Activated CD8-positive, alpha-beta memory T cell treated with anti-CD3 and anti-CD28 coated beads, Interleukin-2, amount 50 U/mL, for 48 hours (primary cell): ENCODE measurements at regions not wholly inside any gene's neighbourhood (a gene's known extent, or its start where the extent isn't known, plus 50 kb on each side); places are given as distances from the start of the nearest gene placed in this dataset.
A peak's percentile ranks its signal among the peaks of the same experiment; 100 is the strongest.
"Not testable (repeated sequence)": the region's sequence is repeated elsewhere in the genome, so short reads cannot be mapped to it uniquely, and the experiment has no call there.

Experiments
- DNase-seq: peaks from one replicate; pipeline ENCODE4 v3.0.0-alpha.2; 2020

DNA sequence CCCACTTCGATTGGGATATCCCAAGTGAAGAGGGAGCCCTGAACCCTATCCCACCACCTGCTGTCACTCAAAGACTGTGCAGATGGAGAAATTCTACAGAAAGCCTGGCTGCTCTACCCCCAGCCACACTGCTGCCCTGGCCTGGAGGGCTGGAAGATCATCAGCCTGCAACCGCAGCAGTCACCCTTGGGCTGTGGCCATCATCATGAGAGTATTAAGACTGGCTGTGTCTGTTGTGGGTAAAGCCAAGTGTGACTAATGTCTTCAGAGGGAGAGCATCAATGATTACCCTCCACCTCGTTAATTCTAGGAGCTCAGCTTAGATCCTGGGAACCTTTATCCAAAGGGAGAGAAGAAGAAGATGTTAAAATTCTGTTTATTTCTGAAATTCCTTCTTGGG lies 221.5 kb downstream of the TFCP2L1 start:
- no peak for DNase-seq

DNA sequence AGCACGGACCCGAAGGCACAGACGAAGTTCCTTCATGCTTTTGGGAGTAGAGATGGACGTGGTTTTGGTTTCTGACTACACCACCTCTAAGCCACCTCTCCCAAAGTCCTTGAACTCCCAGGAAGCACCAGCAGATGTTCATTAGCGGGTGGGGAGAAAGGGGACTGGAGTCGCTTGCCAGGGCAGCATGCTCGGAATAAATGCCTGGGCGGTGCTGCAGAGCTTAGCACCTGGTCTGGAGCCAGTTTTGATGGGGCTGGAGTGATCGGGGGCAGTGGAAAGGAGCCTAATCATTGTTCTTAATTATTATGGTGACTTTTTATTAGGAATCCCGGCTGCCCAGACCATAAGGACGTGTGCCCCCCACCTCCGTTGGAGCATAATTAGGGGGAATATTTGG lies 220.8 kb downstream of the TFCP2L1 start:
- DNase-seq, result no peak

DNA sequence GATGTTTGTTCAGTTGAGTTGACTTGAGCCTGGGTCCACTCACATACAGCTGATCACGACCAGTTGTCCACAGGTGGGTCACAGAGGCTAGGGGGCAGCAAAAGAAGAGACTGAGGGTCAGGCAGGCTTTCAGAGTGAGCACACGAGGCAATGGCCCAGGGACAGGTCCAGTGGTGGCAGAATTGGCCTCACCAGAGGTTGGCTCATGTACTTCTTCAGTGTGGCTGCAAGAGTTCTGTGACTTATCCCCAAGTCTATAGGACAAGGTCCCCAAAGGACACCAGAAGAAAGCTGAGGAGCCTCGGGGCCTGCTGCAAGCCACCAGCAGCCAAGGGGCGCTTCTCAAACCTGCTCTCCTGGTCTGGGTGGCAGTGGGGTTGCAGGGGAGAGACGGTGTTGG lies 219.8 kb downstream of the TFCP2L1 start:
- no peak for DNase-seq

DNA sequence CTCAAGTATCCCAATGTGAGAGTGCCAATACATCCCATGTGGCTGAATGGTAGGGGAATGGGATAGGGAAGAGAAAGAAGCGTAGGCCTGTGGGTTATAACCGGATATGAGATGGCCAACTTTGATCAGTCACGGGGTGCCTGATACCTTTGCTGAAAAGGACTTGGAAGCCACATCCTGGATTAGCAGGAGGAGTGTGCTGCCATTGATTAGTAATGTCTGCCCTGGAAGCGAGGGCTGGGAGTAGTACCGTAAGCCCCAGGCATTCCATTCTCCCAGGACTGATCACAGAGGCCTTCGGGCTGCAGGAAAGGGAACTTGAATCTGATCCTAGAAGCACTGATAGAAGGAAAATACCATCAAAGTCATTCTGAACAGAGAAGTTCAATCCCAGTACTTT lies 218.5 kb downstream of the TFCP2L1 start:
- no peak for DNase-seq

DNA sequence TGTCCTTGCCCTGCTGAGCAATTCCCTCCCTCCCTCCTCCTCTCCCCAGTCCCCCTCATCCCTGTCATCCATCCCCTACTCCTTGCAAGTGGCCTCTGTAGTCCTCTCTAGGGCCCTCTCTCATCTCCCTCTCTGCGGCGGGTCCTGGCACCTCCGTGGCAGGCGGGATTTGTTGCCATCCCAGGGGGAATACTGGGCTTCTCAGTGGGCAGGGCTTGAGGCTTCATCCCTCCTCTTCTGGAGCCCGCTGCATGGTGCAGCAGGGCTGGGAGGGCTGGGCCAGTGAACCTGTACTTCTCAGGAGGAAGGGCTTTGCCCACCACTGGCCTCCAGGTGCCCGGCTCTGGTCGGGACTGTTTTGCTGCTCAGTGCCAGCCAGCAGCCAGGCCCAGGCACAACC lies 216.2 kb downstream of the TFCP2L1 start:
- no peak for DNase-seq

DNA sequence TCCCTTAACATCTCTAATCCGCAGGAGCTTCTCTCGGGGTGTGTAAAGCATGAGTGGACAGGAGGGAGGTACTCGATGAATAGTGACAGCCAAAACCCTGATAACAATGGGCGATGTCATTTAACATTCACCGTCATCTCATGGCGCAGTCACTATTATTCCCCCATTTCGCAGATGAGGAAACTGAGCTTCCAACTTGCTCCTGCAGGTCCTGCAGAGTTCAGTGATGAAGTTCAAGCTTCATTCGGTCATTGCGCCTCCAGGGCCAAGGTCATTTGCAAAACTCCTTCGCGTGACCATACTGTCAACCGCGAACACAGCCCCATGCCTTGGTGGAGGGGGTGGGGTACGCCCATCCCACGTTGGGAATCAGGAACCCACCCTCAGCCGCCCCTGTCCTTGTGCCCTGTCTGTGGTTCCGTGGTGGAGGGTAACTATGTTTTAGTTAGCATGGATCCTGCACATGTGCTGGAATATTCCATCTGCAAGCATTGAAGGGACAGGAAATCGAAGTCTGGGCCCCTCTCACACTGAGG lies 215.5 kb downstream of the TFCP2L1 start:
- DNase-seq, result no peak

DNA sequence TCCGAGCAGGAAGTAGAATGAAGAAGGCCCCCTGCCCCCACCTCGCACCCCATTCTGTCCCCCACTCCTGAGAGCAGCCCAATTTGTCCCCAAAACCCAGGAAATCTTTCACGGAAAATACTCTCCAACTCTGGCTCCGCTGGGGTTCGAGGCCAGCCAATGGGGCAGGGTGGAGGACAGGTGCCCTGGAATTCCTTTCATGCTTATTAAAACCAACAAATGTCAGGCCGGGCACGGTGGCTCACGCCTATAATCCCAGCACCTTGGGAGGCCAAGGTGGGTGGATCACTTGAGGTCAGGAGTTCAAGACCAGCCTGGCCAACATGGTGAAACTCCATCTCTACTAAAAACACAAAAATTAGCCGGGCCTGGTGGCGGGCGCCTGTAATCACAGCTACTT lies 214.9 kb downstream of the TFCP2L1 start:
- DNase-seq, result not testable (repeated sequence)

DNA sequence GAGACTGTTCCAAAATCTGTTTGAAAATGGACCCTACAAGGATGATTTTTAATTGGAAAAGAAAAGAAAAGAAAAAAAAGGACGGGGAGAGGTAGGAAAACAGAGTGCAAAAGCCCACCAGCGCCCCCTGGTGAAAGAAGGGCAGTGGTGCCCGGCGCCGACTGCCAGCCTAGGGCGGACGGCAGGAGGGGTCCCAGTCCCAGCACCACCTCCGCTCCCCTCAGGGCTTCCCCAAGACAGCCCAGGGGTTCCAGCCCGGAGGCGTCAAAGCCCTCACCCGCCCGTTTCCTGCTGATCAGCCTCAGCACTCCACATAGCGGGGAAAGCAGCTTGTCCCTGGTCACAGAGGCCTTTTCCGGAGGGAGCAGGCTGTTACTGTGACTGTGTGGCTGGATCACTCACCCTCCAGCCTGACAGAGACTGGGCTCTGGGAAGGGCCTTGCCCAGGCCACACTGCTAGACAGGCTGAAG lies 213.9 kb downstream of the TFCP2L1 start:
- peak; percentile 90 for DNase-seq

DNA sequence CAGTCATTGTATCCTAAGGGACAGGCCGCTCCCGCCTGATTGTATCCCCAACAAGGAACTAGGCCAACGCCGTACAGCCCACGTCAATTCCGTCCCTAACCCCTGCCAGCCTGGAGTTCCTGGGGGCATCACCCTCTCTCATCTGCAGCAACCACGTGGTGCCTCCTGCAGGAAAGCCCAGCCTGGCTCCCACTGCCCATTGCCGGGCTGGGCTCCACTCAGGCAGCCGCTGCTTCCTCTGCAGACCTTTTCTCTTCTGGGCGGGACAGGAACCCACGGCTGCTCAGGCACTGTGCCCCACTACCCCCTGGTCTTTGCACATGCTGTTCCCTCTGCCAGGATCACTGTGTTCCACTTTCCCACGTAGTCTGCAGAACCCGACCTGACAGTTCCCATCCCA lies 212.2 kb downstream of the TFCP2L1 start:
- no peak for DNase-seq

DNA sequence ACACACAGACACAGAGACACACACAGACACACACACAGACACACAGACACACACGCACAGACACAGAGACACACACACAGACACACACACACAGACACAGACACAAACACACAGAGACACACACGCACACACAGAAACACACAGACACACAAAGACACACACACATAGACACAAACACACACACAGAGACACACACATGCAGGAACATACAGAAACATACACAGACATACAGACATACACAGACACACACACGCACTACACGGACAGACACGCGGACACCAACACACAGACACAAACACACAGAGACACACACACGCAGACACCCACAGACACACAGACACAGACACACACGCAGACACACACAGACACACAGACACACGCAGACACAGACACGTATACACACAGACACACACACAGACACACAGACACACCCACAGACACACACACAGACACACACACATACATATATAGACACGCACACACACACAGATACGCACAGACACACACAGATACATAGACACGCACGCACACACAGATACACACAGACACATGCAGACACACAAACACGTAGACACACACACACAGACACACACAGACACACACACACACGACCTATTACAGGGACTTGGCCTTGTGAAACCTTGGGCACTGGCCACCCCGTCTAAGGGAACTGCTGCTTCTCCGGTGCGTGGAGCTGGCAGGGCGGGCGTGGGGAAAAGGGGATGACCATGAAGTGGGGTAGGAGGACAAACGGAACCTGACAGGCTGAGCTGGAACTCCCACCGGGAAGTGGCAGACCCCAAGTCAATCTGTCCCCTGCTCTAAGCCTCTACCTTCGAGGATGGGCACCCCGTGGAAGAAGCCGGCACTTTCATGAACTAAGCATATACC lies 211.4 kb downstream of the TFCP2L1 start:
- DNase-seq, result no peak

DNA sequence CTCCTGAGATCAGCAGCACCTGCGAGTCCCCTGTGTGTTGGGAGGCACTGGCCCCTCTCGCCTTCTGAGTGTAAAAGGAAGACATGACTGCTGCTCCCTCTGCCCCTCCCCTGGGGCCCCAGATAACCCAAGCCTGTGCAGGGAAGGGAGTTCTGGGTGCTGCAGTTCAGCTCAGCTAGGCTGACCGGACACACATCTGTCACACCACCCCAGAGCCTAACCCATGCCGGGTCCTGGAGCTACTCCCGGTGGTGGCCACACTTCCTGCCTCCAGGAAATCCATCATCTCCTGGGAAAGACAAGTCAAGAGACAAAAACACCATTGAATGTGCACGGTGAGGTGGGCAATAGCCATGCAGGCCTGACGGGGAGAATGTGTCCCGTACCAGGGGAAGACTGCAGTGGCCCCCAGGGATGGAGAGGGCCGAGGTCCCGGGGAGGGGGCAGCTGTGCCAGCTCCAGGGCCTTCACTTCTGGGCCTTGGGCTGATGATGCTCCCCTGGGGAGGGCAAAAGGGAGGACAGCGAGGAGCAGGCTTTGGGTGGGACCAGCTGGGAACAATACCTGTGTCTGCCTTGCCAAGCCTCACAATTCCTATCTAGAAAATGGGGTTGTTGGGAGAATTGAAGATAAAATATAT lies 210.6 kb downstream of the TFCP2L1 start:
- peak; percentile 57 for DNase-seq

DNA sequence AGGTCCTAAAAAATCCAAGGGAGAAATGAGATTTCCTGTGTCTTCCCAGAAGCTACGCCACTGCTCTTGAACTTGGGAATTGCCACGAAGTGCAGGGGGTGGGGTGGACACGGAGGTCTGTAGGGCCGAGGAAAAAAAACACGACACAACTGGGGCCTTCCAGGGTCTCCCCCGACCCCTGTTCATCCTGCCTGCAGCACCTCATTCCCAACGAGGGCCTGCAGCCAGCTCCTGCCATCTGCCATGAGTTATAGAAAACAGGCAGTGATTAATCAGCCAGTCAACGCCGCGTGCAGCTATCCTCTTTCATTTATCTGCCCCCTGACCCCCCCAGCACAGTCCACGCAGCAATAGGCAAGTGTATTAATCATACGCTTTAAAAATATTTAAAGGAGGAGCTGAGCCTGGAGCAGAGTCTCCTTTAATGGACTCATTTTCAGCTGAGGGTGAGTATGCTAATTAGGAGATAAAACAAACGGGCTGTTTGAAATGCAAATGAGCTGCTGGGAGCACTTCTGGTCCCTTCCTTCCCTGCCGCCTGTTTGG lies 209.9 kb downstream of the TFCP2L1 start:
- peak; percentile 80 for DNase-seq

DNA sequence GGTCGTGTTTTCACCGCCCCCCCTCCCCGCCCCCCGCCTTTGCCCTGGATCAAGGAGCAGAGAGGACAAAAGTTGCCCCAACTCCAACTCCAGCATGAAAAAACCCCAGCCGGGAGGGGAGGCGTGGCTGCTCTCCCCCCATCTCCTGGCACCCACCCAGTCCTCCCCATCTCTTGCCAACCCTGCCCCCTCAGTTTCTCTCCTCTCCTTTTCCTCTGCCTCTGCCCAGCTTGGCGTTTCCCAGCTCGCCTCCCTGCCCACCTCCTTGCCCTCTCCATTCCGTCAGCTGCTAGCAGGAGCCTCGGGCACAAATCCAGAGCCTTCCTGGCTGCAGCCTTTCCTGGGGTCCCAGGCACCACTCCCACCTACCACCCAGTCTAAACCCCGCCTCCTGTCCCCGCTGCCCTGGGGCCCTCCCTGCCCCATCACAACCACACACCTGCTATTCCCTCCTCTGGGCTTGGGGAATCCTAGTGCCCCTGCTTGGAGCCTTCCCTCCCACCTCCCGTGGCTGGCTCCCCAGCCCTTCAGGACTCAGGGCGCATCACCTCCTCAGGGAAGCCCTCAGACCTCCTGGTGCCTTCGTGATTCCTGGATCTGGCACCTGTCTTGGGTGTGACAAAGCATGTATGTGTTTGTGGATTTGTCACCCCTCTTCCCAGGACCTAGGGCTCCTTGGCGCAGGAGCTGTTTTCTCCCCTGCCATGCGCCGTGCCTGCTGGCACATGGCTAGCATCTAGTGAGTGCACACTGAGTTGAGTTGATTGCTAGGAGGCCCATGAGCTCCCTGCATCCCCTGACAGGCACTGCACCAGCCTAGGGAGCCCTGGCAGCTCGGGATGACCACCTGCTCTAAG lies 209.1 kb downstream of the TFCP2L1 start:
- DNase-seq, result no peak

DNA sequence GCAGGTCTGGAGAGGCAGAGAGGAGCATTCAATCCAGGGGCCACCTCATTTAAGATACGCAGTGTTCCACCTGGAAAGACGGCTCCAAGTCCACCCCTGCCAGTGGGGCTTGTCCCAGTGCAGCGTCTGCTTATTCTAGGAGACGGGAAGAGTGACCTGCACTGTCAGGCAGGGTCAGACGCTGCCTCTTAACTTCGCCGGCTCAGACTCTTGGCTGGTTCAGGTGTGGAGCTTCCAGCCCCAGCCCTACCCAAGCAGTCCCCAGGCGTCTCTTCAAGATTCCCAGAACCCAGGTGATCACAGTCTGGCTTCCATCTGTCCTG lies 208.5 kb downstream of the TFCP2L1 start:
- no peak for DNase-seq

DNA sequence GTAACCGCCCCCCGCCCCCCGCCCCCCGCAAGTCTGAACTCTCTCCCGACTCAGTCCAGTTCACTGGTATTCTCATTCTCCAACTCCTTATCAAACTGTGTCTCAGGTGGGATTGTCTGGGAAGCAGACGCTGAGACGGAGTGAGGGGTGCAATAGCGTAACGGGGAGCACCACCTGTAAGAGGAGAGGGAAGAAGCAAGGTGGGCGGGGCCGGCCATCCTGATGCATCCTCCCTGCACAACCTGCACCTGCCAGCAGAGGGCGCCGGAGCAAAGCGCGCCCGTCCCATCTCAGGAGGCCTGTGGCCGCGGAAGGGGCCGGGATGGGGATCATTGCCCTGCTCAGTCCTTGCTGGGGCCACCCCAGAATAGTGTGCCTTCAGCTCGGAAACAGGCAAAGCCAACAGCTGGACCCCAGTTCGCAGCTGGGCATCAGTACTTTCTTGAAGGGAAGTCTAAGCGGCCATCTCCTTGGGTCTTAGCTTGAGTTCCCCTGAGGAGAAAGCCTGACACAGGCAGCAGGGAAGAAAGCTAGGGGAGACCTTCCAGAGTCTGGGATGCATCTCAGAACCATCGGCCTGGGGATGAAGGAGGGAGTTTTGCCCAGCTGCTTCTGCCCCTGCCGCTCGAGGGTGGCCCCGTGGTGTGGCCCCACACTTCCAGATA lies 208.0 kb downstream of the TFCP2L1 start:
- DNase-seq, result peak; percentile 92

DNA sequence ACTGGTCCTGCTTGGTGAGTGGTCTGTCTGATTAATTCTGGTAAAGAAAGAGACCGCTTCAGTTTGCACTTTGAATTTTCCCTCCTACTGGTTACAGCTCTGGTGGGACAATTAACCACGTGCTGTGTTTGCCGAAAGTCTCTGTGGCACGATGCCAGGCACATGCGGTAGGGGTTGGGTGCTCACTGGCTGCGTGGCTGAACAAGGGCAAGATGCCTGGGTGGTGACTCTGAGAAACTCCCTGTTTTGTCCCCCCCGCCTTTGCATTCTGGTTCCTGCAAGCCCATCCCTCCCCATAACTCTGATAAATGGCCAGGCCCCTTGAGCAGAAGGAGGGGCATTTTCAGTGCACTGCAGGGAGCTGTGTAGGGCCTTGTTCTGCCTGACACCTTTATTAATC lies 206.1 kb downstream of the TFCP2L1 start:
- no peak for DNase-seq

DNA sequence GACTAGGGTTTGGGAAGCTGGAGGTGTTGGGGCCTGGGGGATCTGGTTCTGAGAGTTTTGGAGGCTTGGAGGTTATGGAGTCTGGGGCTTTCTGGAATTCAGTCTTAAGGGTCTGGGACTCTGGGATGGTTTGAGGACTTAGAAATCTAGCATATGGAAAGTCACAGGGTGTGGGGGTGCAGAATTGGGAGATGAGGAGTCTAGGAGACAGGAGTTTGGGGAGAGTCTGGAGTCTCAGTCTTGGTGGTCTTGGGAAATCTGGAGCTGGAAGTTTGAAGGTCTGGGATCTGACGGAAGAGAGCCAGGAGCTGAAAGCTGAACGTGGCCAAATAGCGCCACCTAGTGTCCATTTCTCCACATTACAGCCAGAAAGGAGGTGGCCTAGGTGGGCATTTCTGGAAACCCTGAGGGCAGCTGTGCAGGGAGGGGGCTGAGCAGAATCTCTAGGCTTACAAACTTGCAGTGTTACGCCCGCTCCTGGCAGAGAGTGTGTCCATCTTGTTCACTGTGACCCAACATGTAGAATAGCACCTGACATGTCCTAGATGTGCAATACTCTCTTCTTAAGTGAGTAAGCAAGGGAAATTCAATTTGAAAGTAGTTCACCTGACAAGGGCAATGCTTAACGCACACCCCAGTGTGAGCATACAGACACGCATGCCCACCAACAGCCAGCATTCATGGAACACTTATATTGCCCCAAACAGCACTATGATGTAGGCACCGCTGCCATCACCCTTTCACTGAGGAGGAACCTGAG lies 204.8 kb downstream of the TFCP2L1 start:
- DNase-seq, result peak; percentile 82

DNA sequence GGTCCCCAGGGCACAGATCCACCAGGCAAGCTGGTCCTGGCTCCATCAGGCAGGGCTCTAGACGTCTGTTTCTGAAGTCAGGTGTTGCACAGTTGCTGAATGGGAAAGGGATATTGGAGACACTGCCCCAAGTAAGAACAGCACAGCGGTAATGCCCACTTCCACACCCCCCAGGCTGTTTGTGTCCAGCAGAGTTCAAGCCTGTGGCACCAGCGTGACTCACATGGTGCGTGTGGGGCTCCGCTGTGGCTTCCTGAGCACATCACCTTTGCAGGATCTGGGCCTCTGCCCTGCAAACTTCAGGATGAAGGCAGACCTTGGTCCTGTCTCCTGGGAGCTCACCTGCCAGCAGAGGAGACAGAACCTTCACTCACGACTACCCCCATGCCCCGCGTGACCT lies 203.3 kb downstream of the TFCP2L1 start:
- no peak for DNase-seq

DNA sequence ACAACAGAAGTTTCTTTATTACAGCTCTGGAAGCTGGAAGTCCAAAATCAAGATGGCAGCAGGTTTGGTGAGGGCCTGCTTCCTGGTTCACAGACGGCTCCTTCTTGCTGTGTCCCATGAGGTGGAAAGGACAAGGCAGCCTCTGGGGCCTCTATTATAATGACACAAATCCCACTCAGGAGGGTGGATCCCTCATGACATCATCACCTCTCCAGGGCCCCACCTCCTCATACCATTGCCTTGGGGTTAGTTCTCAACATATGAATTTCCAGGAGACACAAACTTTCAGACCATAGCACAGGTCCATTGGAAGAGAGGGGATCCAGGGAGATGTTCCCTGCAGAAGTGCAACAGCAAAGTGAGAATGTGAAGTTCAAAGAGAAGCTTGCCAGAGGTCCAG lies 202.8 kb downstream of the TFCP2L1 start:
- no peak for DNase-seq

DNA sequence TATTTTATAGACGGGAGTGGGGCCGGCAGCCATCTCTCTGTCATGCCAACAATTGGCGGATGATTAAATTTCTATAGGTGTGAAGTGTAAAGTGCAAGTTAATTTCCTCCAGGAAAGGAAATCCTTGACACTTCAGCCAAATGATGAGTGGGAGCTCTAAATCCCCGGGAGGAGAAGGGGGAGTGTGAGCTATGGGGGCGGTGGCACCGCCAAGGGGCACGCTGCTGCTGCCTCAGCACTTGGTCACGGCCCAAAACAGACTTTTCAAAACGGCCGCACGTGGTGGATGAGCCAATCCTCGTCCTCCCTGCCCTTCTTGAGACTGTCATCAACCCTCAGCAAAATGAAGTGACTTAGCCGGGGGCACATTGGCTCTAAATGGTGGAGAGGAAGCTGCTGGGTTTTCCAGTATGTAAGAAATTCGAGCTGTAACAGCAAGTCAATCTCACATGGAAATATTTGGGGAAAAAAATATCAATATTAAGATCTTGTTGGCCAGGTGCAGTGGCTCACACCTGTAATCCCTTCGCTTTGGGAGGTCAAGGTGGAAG lies 200.8 kb downstream of the TFCP2L1 start:
- DNase-seq, result no peak

DNA sequence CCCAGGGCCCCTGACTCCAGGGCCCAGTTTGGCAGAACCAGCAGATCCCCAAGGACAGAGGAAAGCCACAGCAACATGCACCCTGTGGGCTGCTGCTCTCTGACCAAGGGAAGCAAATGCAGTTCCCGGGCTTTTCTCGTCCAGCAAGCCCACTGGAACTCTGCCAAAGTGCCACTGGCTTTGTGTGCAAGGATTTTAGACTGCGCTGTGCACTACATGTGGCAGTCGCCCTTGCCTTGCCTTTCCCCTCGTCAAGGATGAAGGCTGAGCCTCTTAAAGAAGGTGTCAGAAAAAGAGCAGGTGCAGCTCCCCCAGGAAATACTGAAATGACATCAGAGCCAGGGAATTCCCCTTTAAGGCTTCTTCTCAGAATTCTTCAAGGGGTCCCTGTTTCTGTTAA lies 199.2 kb downstream of the TFCP2L1 start:
- DNase-seq, result no peak
